ENCODE measurements at regions not wholly inside any gene's neighbourhood (a gene's known extent, or its start where the extent isn't known, plus 50 kb on each side); places are given as distances from the start of the nearest gene placed in this dataset.

DNA sequence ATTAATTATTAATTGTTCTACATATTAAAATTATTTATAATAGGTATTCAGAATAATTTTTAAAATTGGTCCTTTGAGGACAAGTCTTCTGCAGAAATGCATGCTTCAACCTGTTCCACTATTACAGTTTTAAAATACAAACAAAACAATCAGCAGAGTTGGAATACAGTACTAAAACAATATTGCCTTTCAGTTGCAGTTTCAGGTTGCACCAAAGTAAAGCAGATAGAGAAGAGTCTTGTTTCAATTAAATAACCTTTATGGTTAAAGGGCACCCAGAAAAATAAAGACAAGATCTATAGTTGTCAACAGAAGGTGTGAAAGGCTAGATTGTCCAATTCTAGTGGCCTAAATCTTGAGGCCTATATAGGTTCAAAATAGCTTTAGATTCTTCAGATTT lies 424.5 kb downstream of the FOXG1 start:
- TF ChIP-seq, protein P1, sequence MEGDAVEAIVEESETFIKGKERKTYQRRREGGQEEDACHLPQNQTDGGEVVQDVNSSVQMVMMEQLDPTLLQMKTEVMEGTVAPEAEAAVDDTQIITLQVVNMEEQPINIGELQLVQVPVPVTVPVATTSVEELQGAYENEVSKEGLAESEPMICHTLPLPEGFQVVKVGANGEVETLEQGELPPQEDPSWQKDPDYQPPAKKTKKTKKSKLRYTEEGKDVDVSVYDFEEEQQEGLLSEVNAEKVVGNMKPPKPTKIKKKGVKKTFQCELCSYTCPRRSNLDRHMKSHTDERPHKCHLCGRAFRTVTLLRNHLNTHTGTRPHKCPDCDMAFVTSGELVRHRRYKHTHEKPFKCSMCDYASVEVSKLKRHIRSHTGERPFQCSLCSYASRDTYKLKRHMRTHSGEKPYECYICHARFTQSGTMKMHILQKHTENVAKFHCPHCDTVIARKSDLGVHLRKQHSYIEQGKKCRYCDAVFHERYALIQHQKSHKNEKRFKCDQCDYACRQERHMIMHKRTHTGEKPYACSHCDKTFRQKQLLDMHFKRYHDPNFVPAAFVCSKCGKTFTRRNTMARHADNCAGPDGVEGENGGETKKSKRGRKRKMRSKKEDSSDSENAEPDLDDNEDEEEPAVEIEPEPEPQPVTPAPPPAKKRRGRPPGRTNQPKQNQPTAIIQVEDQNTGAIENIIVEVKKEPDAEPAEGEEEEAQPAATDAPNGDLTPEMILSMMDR (IDR thresholded peaks at IDR 0.05; ENCODE audit: borderline replicate concordance, control extremely low read depth, extremely low read depth, insufficient read depth, missing control alignments): no peak
- in situ Hi-C loops (cut with MboI; ENCODE audit: low sequenced_read_pairs, unreplicated experiment): no loop called here
- no peak for DNase-seq (ENCODE audit: low spot score)

DNA sequence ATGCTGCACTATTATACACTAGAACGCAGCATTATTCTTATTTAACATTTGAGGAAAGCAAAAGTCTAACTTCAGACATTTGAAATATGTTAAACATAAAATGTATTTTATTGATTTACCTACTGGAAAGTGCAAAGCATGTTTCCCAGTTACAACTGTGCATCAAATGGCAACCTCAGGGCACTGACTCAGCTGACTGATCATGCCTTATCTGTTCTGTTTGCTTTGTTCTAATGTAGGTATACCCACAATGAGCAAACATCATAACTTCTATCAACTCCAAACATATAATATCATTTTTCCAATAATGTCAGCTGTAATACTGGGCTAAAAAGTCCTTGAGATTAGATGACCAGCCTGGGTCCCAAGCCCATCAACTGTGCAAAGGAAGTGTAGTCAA lies 431.0 kb downstream of the FOXG1 start:
- in situ Hi-C loops (cut with MboI; ENCODE audit: low sequenced_read_pairs, unreplicated experiment): no loop called here
- TF ChIP-seq, protein P1 (IDR thresholded peaks at IDR 0.05; ENCODE audit: borderline replicate concordance, control extremely low read depth, extremely low read depth, insufficient read depth, missing control alignments): no peak
- DNase-seq (ENCODE audit: low spot score): no peak

DNA sequence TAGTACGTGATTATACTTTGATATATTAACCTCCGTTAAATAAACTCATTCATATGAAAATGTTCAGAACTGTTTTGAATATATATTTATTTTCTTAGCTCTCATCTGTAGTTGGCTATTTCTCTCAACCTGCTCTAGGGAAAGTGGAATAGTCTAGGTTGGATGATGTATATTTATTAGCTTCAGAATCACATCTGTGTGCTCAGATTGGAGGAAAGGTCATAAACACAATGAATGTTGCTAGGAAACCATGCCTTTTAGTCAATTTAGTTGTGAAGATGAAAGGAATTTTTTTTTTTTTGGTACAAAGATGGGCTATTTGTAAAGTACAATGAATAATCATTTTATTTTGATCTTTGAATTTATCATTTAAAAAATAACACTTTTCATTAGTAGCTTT lies 439.1 kb downstream of the FOXG1 start:
- no peak for DNase-seq (ENCODE audit: low spot score)
- TF ChIP-seq, protein P1 (IDR thresholded peaks at IDR 0.05; ENCODE audit: borderline replicate concordance, control extremely low read depth, extremely low read depth, insufficient read depth, missing control alignments): no peak
- in situ Hi-C loops (cut with MboI; ENCODE audit: low sequenced_read_pairs, unreplicated experiment): no loop called here

DNA sequence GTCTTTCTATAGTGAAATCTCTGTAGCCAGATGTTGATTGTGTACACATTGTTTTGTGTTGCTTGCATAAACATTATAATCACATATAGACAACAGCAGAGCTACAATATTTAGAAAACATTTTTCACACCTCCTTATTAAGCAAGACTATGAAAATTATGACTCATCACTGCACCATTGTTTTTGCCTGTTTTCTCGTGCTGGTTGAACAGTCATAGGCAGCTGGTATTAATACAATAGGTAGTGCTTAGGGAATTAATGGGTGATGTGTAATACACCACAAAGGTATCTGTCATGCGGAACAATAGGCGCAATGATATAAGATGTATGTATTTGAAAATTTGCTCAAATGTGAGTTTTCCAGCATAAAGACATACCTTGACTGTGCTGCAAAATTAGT lies 449.3 kb downstream of the FOXG1 start:
- TF ChIP-seq, protein P1 (IDR thresholded peaks at IDR 0.05; ENCODE audit: borderline replicate concordance, control extremely low read depth, extremely low read depth, insufficient read depth, missing control alignments): no peak
- in situ Hi-C loops (cut with MboI; ENCODE audit: low sequenced_read_pairs, unreplicated experiment): no loop called here
- DNase-seq (ENCODE audit: low spot score): no peak

DNA sequence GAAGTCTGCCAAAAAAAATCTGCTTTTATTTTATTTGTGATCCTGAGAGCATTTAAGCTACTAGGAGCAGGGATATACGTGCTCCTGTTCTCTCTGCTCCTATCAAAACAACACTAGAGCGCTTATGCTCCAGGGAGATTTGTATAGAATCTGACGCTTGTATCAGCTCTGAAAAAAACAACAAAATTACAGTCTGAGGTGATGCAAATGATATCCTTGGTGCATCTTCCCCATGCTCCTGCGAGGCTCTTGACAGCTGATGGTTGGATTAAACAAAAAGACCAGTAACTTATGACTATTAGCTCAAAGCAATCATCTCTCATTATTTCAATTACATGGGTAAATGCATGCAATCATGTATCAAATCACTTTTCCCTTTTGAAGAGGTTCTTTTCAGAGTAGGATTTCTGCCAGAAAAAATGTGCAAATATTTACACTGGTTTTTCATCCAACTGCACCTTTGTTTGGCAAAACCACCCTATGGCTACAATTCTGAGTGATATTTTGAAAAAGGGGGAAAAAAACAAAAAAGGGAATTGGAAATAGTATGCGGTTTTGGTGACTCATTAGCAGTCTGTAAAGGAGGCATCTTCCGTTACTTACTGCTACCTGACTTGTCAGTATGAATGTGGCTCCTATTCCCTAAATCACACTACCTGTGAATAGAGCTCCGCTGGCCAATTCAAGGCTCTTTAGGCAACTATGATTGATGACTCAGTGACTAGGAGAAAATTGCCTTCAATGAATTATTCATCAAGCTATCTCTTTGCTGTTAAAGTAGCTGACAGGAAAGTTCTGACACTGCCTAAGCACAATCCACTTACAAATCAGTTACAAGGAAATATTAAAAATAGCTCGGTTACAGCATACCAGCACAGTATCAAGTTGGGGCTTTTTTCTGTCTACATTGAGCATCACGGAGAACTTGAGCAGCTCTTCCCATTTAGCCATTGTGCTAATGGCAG lies 450.0 kb downstream of the FOXG1 start:
- in situ Hi-C loops (cut with MboI; ENCODE audit: low sequenced_read_pairs, unreplicated experiment): no loop called here
- DNase-seq (ENCODE audit: low spot score): no peak
- TF ChIP-seq, protein P1 (IDR thresholded peaks at IDR 0.05; ENCODE audit: borderline replicate concordance, control extremely low read depth, extremely low read depth, insufficient read depth, missing control alignments): no peak

DNA sequence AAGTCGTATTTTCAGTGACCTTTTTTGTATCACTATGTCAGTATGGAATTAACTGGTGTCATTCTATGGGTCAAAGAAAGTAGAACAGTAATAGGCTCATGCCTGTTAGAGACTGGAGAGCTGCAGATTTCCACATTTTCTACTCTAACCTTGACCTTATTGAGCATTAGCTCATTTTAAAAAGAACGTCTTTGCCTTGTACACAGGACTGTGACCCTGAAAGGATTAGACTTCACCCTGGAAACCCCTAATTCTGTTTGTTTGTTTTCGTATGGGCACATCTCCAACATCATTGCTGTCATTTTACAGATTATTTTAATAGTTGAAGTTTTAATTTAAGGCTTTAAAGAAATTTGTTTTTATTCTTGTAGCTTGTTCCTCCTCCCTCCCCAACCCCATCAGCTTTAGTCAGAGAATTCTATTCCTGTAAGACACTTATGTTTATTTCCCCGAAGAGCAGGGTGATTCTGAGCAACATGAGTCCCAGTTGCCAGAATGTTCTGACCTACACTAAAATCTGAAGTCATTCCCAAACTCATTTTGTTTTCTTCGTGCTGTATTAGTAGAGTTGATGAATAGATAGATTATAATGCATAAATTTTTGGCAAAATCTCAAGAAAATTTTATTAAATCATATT lies 451.3 kb downstream of the FOXG1 start:
- in situ Hi-C loops (cut with MboI; ENCODE audit: low sequenced_read_pairs, unreplicated experiment): no loop called here
- DNase-seq (ENCODE audit: low spot score): no peak

More for the DNA sequence above, 451.3 kb downstream of the FOXG1 start:
- TF ChIP-seq, protein P1 (IDR thresholded peaks at IDR 0.05; ENCODE audit: borderline replicate concordance, control extremely low read depth, extremely low read depth, insufficient read depth, missing control alignments): no peak

Measured in GM13976 (cell line).